Right cardiac atrium (tissue), 5 donors: ENCODE measurements at regions not wholly inside any gene's neighbourhood (a gene's known extent, or its start where the extent isn't known, plus 50 kb on each side); places are given as distances from the start of the nearest gene placed in this dataset.
"Not testable (repeated sequence)": the region's sequence is repeated elsewhere in the genome, so short reads cannot be mapped to it uniquely, and the experiment has no call there.

Experiments
- ATAC-seq, 2 donors: fragments of 200-7000 bp; cut with Tn5 transposase; one replicate each; pipeline versions ENCODE4 v1.8.0 to v1.9.1; 2020; ENCODE audit warnings: moderate library complexity in 2 of 2, mild to moderate bottlenecking in 1 of 2
- DNase-seq, 3 donors: peaks; one replicate each; pipeline ENCODE4 v3.0.0-alpha.2; 2020
- H3K27ac ChIP-seq: one replicate; pipeline ENCODE4 v1.5.1; 2013; ENCODE audit warnings: mild to moderate bottlenecking, low read length, control low read depth, moderate library complexity
- H3K27me3 ChIP-seq: one replicate; pipeline ENCODE4 v1.6.1; 2013; ENCODE audit not compliant: control insufficient read depth, insufficient read depth
- H3K4me1 ChIP-seq: one replicate; pipeline ENCODE4 v1.6.1; 2013; ENCODE audit warnings: low read length; ENCODE audit not compliant: control insufficient read depth, insufficient read depth
- H3K4me3 ChIP-seq: one replicate; pipeline ENCODE4 v1.5.1; 2013; ENCODE audit warnings: low read length, control low read depth
- H3K9me3 ChIP-seq: one replicate; pipeline ENCODE4 v1.6.1; 2013; ENCODE audit warnings: low read length; ENCODE audit not compliant: control insufficient read depth
- WGBS: extraction: QIAGEN DNeasy Blood & Tissue Kit; methylation state at CpG from one replicate; pipeline ENCODE4 v1.1.7; 2013; 5-methylcytosine and 5-hydroxymethylcytosine counted together
- intact Hi-C, 4 donors: fragments of 100-400 bp; cut with DNase I; formaldehyde crosslinking; loops; one replicate each; pipeline versions ENCODE4 v1.11.0 to v1.14.0; 2022 to 2023
- donor health status: healthy with polysubstance abuse.
- donor health status: DM: no; HTN: yes; CAD: no.
- donor health status: DM: no; HTN: no; CAD: no.
- donor health status: DM: no; HTN: yes; CAD: no; lungs with severe emphysema.
- donor health status: DM: yes; HTN: yes; CAD: no.

GRCh38 chr14:71454513-71455332 lies 477.5 kb upstream of the RGS6 start:
- no peak overlapping the region for H3K27ac ChIP-seq
- no peaks in the 10 kb centered on the region for H3K9me3 ChIP-seq
- no peak for DNase-seq
- H3K4me1 ChIP-seq: no peaks in the 10 kb centered on the region
- no peak overlapping the region for H3K4me3 ChIP-seq
- intact Hi-C loops: no loop called here
- H3K27me3 ChIP-seq: no peaks in the 10 kb centered on the region
- WGBS: 78% methylated on average over 6 of the region's 6 CpGs
- no peak for ATAC-seq

GRCh38 chr14:71460091-71460490 lies 472.1 kb upstream of the RGS6 start:
- no peak for ATAC-seq

GRCh38 chr14:71461617-71462016 lies 470.6 kb upstream of the RGS6 start:
- H3K9me3 ChIP-seq, intact Hi-C loops, H3K4me1 ChIP-seq, H3K27me3 ChIP-seq, H3K27ac ChIP-seq, H3K4me3 ChIP-seq, DNase-seq, ATAC-seq: not testable (repeated sequence)
- 90% methylated on average over 3 of the region's 3 CpGs for WGBS

More at GRCh38 chr14:71460091-71460490, 472.1 kb upstream of the RGS6 start:
- no peak overlapping the region for H3K27ac ChIP-seq
- no peak overlapping the region for H3K4me3 ChIP-seq
- intact Hi-C loops: no loop called here
- WGBS: 89% methylated on average over 6 of the region's 6 CpGs
- no peak for DNase-seq
- H3K9me3 ChIP-seq: no peaks in the 10 kb centered on the region
- no peaks in the 10 kb centered on the region for H3K27me3 ChIP-seq
- no peaks in the 10 kb centered on the region for H3K4me1 ChIP-seq

DNA sequence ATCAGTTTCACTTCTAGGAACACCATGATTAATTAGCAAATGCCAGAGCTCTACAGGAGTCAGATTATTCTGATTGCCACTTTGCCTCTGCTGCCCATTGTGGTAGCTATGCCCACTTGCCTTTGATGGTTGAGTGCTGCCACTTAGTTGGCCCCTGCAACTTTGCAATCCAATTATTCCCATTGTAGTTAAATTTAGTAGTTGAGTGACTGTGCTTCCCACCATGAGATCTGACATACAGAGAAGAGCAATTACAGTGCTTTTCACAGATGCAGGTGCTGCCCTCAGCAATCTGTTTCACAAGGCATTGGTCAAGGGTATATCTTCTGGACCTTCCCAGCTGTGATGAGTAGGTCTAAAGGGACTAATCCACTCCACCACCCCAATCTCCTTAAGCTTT lies 468.4 kb upstream of the RGS6 start:
- Histone ChIP-seq H3K9me3 (no peaks in the 10 kb centered on the region), H3K4me3 (no peak overlapping the region), H3K4me1 (no peaks in the 10 kb centered on the region), H3K27me3 (no peaks in the 10 kb centered on the region), H3K27ac (no peak overlapping the region)
- ATAC-seq (no peak), DNase-seq (no peak)
- intact Hi-C loops: no loop called here

- ATAC-seq (no peak), DNase-seq (no peak)
- no peaks in the 10 kb centered on the region for H3K4me1 ChIP-seq
- no peak overlapping the region for H3K27ac ChIP-seq
- WGBS: 96% methylated on average over 4 of the region's 4 CpGs
- no peaks in the 10 kb centered on the region for H3K9me3 ChIP-seq
- H3K27me3 ChIP-seq: no peaks in the 10 kb centered on the region
- no peak overlapping the region for H3K4me3 ChIP-seq
- intact Hi-C loops: no loop called here
Measured at GRCh38 chr14:71464840-71465239, 467.4 kb upstream of the RGS6 start.

DNA sequence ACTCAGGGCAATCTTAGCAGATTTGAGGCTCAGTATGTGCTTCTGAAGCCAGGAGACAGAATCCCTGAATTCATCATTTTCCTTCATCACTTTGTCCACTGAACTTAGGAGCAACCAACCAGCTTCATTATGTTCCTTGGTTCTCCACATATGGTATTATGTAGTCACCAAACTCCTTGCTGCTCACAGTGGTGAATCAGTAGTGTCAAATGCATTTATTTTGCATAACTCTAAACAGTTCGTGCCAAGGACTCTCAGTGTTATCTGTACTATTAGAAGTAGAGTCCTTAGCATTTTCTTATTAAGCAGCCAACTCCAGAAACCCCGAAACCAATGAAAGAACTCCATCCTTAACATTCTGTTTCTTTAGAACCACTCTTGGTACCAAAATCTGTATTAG lies 466.9 kb upstream of the RGS6 start:
- WGBS: 69% methylated on average over 2 of the region's 2 CpGs
- Histone ChIP-seq H3K4me3 (no peak overlapping the region), H3K4me1 (no peaks in the 10 kb centered on the region), H3K9me3 (no peaks in the 10 kb centered on the region), H3K27me3 (no peaks in the 10 kb centered on the region), H3K27ac (no peak overlapping the region)
- ATAC-seq: no peak
- intact Hi-C loops: no loop called here
- no peak for DNase-seq

GRCh38 chr14:71466251-71466650 lies 466.0 kb upstream of the RGS6 start:
- Histone ChIP-seq H3K27me3 (no peaks in the 10 kb centered on the region), H3K4me3 (no peak overlapping the region), H3K4me1 (no peaks in the 10 kb centered on the region), H3K9me3 (no peaks in the 10 kb centered on the region), H3K27ac (no peak overlapping the region)
- WGBS: 66% methylated on average over 3 of the region's 3 CpGs
- no peak for DNase-seq
- no peak for ATAC-seq
- intact Hi-C loops: no loop called here

GRCh38 chr14:71466946-71467345 lies 465.3 kb upstream of the RGS6 start:
- 57% methylated on average over 4 of the region's 4 CpGs for WGBS

DNA sequence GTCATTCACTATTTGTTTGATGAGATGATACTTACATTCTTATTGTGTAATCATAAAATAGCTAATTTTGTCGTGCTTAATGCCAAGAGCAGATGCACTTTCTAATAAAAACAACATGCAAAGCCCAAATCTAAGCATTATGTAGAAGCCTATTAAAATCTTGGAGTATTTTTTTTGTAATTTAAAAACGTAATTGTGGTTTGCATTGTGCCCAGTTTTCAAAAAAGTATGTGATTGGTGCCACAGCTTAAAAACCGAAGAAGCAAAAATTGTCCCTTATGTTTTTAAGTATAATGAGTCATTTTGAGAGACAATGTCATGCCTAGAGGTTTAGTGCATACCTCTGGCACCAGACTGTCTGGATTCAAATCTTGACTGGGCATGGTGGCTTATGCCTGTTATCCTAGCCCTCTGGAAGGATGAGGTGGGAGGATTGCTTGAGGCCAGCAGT lies 464.8 kb upstream of the RGS6 start:
- WGBS: 65% methylated on average over 3 of the region's 3 CpGs

More at GRCh38 chr14:71466946-71467345, 465.3 kb upstream of the RGS6 start:
- ATAC-seq: no peak
- Histone ChIP-seq H3K4me3 (no peak overlapping the region), H3K27ac (no peak overlapping the region), H3K27me3 (no peaks in the 10 kb centered on the region), H3K9me3 (no peaks in the 10 kb centered on the region), H3K4me1 (no peaks in the 10 kb centered on the region)
- no peak for DNase-seq
- intact Hi-C loops: no loop called here

DNA sequence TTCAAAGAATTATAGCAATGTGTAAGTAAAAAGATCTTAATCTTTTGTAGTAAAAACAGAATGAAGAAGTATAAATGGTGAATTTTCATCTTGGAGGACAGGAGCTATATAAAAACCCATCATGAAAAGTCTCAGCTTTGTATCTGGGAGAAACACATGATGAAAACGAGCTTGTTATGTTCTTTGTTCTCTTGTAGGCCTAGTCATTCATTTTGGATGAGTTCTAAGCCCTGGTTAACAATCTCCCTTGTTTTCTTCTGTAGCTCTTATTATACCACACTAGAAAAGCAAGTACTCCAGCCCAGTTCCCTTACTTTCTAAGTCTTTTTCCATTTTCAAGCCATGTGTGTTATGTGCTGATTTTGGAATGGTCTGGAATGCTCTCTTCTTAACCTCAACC lies 463.5 kb upstream of the RGS6 start:
- ATAC-seq: no peak
- H3K27me3 ChIP-seq: no peaks in the 10 kb centered on the region
- intact Hi-C loops: no loop called here
- H3K9me3 ChIP-seq: no peaks in the 10 kb centered on the region
- WGBS: 88% methylated on average over 1 of the region's 1 CpG
- H3K4me3 ChIP-seq: no peak overlapping the region
- no peak for DNase-seq
- no peaks in the 10 kb centered on the region for H3K4me1 ChIP-seq
- no peak overlapping the region for H3K27ac ChIP-seq

More for the DNA sequence above, 464.8 kb upstream of the RGS6 start:
- DNase-seq (no peak), ATAC-seq (no peak)
- H3K9me3 ChIP-seq: no peaks in the 10 kb centered on the region
- no peak overlapping the region for H3K27ac ChIP-seq
- no peaks in the 10 kb centered on the region for H3K27me3 ChIP-seq
- no peak overlapping the region for H3K4me3 ChIP-seq
- intact Hi-C loops: no loop called here
- no peaks in the 10 kb centered on the region for H3K4me1 ChIP-seq

DNA sequence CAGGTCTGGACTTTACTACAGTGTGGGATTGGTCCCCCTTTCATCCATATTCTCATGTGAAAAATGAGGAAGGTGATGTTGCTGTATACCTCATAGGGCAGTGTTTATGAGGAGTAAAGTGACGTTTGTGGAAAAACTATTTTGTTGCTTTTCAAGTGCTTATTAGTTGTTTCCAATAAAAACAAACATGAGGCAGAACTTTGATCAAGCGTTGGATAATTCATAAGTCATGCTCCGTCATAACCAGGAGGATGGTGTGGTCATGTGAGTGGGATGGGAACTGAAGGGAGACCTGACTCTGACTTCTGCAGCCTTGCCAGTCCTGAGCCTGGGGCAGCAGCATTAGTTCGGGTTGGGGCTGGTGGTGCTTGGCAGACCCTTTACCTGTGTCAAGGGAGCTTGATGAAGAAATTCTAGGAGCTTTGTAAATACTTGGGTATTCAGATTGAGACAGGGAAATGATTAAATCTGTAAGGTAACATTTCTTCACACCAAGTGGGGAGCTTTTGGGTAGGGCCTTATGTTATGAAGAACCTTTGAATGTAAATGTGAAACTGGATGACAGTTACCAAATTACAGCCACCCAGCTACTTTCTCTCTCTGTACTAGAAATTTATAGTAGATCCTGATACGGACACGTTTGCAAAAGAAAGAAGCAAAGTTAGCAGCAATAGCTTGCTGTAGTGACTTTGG lies 462.4 kb upstream of the RGS6 start:
- Histone ChIP-seq H3K27me3 (no peaks in the 10 kb centered on the region), H3K9me3 (no peaks in the 10 kb centered on the region), H3K4me3 (no peak overlapping the region), H3K27ac (no peak overlapping the region), H3K4me1 (no peaks in the 10 kb centered on the region)
- intact Hi-C loops: no loop called here
- DNase-seq (no peak), ATAC-seq (no peak)
- WGBS: 92% methylated on average over 6 of the region's 6 CpGs
